ENCODE measurements at regions not wholly inside any gene's neighbourhood (a gene's known extent, or its start where the extent isn't known, plus 50 kb on each side); places are given as distances from the start of the nearest gene placed in this dataset.

DNA sequence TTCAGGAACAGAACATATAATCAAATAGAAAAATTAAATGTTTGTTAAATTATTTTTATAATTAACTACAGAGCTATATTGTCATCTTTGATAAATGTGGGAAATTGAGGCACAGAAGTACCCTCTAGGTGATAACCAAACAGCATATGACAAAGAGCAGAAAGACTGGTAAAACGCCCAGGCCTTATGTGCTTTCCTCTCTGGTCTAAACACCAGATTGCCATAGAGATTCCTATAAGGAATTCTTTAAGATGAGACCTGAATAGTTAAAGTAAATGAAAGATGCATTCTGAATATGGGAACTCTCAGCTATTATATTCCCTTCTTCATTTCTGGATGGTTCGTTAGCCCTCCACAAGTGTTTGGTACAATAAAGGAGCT lies 140.0 kb upstream of the SOX5 start:
- Histone ChIP-seq H3K4me3 (no peak overlapping the region), H3K36me3 (no peaks in the 10 kb centered on the region), H3K27ac (no peak overlapping the region), H3K27me3 (no peaks in the 10 kb centered on the region), H3K9me3 (no peaks in the 10 kb centered on the region), H3K4me1 (no peaks in the 10 kb centered on the region)
- TF ChIP-seq, protein P1, sequence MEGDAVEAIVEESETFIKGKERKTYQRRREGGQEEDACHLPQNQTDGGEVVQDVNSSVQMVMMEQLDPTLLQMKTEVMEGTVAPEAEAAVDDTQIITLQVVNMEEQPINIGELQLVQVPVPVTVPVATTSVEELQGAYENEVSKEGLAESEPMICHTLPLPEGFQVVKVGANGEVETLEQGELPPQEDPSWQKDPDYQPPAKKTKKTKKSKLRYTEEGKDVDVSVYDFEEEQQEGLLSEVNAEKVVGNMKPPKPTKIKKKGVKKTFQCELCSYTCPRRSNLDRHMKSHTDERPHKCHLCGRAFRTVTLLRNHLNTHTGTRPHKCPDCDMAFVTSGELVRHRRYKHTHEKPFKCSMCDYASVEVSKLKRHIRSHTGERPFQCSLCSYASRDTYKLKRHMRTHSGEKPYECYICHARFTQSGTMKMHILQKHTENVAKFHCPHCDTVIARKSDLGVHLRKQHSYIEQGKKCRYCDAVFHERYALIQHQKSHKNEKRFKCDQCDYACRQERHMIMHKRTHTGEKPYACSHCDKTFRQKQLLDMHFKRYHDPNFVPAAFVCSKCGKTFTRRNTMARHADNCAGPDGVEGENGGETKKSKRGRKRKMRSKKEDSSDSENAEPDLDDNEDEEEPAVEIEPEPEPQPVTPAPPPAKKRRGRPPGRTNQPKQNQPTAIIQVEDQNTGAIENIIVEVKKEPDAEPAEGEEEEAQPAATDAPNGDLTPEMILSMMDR (IDR thresholded peaks at IDR 0.05), result no peak
- TF ChIP-seq POLR2A (IDR thresholded peaks at IDR 0.05), result no peak
- no peak for TF ChIP-seq POLR2AphosphoS5 (IDR thresholded peaks at IDR 0.05)
- intact Hi-C loops (cut with DNase I; ENCODE audit: low total_unique reads), result no loop called here
- no peak for DNase-seq (ENCODE audit: low spot score in 2 of 2)

DNA sequence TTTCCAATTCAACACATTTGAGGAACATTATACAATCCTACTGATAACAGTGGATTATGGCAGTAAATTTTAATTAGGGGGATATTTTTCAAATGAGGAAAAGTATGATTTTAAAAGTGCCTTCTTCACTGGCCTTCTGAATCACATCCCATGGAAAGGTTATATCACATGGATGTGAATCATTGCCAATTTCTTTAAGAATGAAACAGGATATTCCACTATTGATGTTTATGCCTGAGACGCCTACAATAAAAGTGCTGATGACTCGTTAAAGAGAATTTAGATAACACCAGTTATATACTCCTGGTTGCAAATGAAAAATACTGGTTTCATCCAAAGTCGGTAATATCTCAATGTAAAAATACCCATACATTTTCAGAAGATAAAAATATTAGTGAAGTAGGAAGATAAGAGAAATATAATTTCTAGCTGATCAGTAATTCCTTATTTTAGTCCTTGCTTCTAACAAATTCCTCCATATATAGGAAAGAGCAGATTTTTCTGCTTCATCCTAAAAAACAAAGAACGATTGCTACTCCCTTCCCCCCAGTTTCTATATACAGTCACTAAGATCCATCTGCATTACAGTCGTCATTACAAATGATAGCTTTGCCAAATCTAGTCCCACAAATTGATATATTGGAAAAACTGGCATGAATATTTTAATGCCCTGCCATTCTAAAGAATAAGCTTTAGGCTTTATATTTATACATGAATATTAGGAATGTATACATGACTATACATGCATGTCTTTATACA lies 139.5 kb upstream of the SOX5 start:
- TF ChIP-seq POLR2AphosphoS5 (IDR thresholded peaks at IDR 0.05) (no peak), POLR2A (IDR thresholded peaks at IDR 0.05) (no peak)
- TF ChIP-seq, protein P1 (IDR thresholded peaks at IDR 0.05), result no peak
- no peaks in the 10 kb centered on the region for H3K36me3 ChIP-seq
- no peak overlapping the region for H3K4me3 ChIP-seq
- H3K4me1 ChIP-seq, result no peaks in the 10 kb centered on the region
- DNase-seq (ENCODE audit: low spot score in 2 of 2), result no peak
- no peaks in the 10 kb centered on the region for H3K27me3 ChIP-seq
- intact Hi-C loops (cut with DNase I; ENCODE audit: low total_unique reads), result no loop called here
- no peaks in the 10 kb centered on the region for H3K9me3 ChIP-seq
- H3K27ac ChIP-seq, result no peak overlapping the region

DNA sequence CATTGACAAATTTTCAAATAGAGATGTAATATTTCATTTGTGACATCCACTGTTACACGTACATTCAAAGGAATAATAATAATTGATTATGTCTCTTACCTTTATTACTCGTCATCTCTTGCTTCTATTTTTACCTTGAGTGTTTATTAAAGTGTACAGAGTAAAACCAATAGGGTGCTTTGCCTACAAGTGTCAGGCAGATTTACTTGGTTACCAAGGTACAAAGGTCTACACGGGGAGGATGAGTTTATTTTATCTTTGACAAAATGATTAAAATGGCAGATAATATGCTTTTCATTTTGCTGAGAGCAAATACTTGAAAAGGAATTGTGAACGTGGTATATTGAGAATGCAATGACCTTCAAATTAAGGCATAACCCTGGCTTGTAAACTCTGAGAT lies 137.8 kb upstream of the SOX5 start:
- no peak for TF ChIP-seq POLR2A (IDR thresholded peaks at IDR 0.05)
- TF ChIP-seq POLR2AphosphoS5 (IDR thresholded peaks at IDR 0.05), result no peak
- TF ChIP-seq, protein P1 (IDR thresholded peaks at IDR 0.05), result no peak
- H3K27me3 ChIP-seq, result no peaks in the 10 kb centered on the region

DNA sequence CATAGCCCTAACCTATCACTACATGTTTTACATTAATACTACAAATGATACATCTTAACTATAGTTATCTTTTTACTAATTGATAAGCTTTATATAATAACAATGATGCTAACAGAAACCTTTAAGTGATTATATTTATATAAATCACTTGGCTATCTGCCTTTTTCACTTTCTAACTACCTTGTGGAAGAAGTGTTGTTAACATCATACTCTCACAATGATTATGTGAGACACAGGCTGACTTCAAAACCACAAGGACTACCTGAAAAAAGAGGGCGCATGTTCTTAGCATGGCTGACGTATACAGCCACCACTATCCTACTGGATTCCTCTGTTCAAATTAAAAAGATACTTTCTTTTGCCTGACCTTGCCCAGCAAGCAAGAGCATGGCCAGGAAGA lies 135.3 kb upstream of the SOX5 start:
- no peak overlapping the region for H3K4me3 ChIP-seq
- H3K27me3 ChIP-seq, result no peaks in the 10 kb centered on the region
- H3K9me3 ChIP-seq, result no peaks in the 10 kb centered on the region
- H3K4me1 ChIP-seq, result no peaks in the 10 kb centered on the region
- DNase-seq (ENCODE audit: low spot score in 2 of 2), result no peak
- intact Hi-C loops (cut with DNase I; ENCODE audit: low total_unique reads), result no loop called here
- TF ChIP-seq, protein P1 (IDR thresholded peaks at IDR 0.05), result no peak
- no peak for TF ChIP-seq POLR2AphosphoS5 (IDR thresholded peaks at IDR 0.05)
- no peak for TF ChIP-seq POLR2A (IDR thresholded peaks at IDR 0.05)
- no peaks in the 10 kb centered on the region for H3K36me3 ChIP-seq
- H3K27ac ChIP-seq, result no peak overlapping the region

More for the DNA sequence above, 137.8 kb upstream of the SOX5 start:
- no peaks in the 10 kb centered on the region for H3K9me3 ChIP-seq
- no peaks in the 10 kb centered on the region for H3K4me1 ChIP-seq
- no peak overlapping the region for H3K4me3 ChIP-seq
- no peak for DNase-seq (ENCODE audit: low spot score in 2 of 2)
- no peaks in the 10 kb centered on the region for H3K36me3 ChIP-seq
- intact Hi-C loops (cut with DNase I; ENCODE audit: low total_unique reads), result no loop called here
- no peak overlapping the region for H3K27ac ChIP-seq

DNA sequence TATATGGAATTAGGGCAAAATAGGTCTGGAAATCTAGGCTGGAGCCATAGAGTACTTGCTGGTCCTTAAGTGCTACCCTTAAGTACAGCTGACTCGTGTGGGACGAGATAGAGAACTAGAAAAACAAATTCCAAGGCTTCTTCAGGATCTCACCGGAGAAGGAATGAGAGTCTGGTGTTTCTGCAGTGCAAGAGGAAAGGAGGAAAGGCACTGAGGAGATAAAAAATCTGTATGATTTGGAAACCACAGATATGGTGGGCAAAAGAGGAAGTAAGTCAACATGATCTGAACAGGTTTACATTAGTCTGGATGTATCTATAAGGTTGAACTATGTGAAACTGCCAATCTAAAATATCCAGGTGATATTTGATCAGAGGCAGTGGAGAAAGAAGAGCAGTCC lies 134.4 kb upstream of the SOX5 start:
- Histone ChIP-seq H3K9me3 (no peaks in the 10 kb centered on the region), H3K4me1 (no peaks in the 10 kb centered on the region), H3K4me3 (no peak overlapping the region), H3K27me3 (no peaks in the 10 kb centered on the region), H3K27ac (no peak overlapping the region), H3K36me3 (no peaks in the 10 kb centered on the region)
- no peak for DNase-seq (ENCODE audit: low spot score in 2 of 2)
- intact Hi-C loops (cut with DNase I; ENCODE audit: low total_unique reads), result no loop called here
- TF ChIP-seq POLR2A (IDR thresholded peaks at IDR 0.05) (no peak), POLR2AphosphoS5 (IDR thresholded peaks at IDR 0.05) (no peak)
- TF ChIP-seq, protein P1 (IDR thresholded peaks at IDR 0.05), result no peak

Data from breast epithelium (tissue), 4 donors.